ENCODE measurements at regions not wholly inside any gene's neighbourhood (a gene's known extent, or its start where the extent isn't known, plus 50 kb on each side); places are given as distances from the start of the nearest gene placed in this dataset.

- TF ChIP-seq CTCF (IDR thresholded peaks at IDR 0.05), result no peak
- TF ChIP-seq ZFX (IDR thresholded peaks at IDR 0.05; ENCODE audit: borderline replicate concordance), result no peak
Observed at GRCh38 chr5:118320121-118320520, 668.2 kb downstream of the DTWD2 start.

Measured in 22Rv1 (cell line).